Anterior cingulate cortex (tissue), 58 donors: ENCODE measurements at regions not wholly inside any gene's neighbourhood (a gene's known extent, or its start where the extent isn't known, plus 50 kb on each side); places are given as distances from the start of the nearest gene placed in this dataset.

Experiments used
- DNase-seq, 58 donors: peaks; one replicate each; lab custom pipeline; 2025; lab: John Stamatoyannopoulos, UW

DNA sequence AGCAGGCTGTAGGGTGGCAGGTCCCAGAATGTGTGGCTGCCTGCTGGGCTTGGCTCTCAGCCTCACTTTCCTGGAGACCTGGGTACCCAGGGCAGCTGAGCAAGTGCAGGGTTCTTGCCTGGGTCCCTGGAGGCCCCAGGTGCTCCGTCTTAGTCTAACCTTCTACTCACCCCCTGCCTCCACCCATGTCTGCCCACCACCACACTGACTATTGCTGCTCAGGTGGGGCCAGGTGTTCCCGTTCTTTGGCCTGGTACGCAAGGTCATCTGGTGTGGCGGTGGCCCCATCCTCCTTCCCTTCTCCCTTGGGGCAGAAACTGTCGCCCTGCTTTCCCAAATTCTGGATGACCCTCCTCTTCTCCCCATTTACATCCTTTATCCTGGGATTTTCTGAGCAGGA lies 319.9 kb downstream of the TMEM121 start:
- DNase-seq: no peak

DNA sequence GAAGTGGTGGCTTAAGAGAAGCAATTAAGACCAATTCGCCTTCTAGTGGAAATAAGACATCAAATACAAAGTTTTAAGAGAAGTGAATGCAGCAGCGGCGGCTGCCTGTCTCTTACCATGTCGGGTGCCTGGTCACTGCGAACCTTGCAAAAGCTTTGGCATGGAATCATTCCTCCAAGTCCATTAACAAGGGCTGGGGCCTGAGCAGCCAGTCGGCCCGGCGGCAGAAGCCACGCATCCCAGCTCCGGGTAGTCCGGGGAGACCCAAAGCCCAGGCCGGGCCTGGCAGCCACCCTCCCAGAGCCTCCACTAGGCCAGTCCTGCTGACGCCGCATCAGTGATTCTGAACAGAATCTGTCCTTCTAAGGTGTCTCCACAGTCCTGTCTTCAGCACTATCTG lies 321.0 kb downstream of the TMEM121 start:
- DNase-seq: no peak

DNA sequence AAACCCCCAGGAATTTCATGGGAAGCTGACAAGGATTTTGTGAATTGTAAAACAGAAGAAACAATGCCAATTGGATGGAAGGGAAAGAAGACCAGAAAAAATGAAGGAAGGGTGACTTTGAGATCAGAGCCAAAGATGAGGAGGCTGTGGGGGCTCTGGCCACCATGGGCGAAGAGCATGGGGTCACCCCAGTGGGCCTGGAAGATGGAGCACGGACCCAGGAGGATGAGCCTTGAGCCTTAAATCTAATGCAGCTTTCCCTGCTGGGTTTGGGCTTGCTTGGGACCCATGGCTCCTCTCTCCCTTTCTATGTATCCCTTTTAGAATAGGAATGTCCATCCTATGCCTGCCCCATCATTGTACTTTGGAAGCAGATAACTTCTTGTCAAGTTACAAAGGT lies 322.2 kb downstream of the TMEM121 start:
- no peak for DNase-seq

- DNase-seq: no peak
Observed at GRCh38 chr14:105849933-105850626, 323.7 kb downstream of the TMEM121 start.

GRCh38 chr14:105850853-105851581 lies 324.6 kb downstream of the TMEM121 start:
- DNase-seq: no peak

DNA sequence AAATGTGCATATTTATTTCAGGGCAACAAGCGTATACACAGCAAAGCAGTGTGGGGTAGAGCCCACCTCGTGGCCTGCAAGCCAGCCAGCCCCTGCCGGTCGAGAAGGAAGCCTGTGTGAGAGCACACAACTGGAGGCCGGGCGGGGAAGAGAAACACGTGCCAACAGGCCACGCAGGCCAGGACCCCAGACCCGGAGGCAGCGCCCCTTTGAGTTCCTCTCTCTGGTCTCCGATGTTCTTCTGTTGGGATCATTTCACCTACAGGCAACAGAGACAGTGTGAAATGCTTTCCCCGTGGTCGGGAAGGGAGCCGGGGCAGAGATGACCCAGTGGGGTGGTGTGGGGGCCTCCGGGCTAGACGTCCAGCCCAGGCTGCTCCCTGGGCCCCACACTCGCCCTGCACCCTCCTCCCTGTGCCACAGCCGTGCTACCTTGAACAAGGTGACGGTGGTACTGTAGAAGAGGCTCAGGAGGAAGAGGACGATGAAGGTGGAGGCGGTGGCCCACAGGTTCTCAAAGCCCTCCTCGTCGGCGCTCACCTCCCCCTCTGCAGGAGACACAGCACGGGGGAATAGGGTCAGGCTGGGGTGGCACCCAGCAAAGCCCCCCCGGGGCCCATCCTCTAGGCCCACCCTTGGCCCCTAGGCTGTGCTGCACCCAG lies 325.5 kb downstream of the TMEM121 start:
- DNase-seq: no peak

- DNase-seq: no peak
Observed at GRCh38 chr14:105852378-105853088, 326.1 kb downstream of the TMEM121 start.

GRCh38 chr14:105853089-105853906 lies 326.9 kb downstream of the TMEM121 start:
- no peak for DNase-seq

DNA sequence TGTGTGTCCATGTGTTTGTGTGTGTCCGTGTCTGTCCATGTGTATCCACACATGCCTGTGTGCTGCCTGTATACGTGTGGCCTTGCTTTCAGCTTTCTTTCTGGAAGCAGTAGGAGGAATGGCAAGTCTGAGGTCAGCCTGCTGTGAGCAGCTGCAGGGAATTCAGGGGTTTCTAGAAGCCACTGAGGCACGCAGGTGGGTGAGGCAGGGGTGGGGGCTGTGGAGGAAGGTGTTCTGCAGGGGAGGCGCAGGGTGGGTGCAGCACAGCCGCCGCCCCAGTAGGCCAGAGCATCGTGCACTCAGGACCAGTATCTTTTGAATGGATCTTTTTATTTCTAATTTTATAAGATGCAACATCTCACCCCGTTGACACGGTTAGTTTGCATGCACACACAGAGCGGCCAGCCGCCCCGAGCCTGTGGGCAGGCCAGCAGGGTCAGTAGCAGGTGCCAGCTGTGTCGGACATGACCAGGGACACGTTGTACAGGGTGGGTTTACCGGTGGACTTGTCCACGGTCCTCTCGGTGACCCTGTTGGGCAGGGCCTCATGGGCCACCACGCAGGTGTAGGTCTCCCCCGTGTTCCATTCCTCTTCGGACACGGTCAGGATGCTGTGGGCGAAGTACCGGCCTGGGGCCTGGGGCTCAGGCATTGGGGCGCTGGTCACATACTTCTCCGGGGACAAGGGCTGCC lies 327.7 kb downstream of the TMEM121 start:
- no peak for DNase-seq

GRCh38 chr14:105854600-105855245 lies 328.3 kb downstream of the TMEM121 start:
- no peak for DNase-seq

- no peak for DNase-seq
Observed at GRCh38 chr14:105855246-105855892, 329.0 kb downstream of the TMEM121 start.

GRCh38 chr14:105855893-105856675 lies 329.7 kb downstream of the TMEM121 start:
- no peak for DNase-seq

DNA sequence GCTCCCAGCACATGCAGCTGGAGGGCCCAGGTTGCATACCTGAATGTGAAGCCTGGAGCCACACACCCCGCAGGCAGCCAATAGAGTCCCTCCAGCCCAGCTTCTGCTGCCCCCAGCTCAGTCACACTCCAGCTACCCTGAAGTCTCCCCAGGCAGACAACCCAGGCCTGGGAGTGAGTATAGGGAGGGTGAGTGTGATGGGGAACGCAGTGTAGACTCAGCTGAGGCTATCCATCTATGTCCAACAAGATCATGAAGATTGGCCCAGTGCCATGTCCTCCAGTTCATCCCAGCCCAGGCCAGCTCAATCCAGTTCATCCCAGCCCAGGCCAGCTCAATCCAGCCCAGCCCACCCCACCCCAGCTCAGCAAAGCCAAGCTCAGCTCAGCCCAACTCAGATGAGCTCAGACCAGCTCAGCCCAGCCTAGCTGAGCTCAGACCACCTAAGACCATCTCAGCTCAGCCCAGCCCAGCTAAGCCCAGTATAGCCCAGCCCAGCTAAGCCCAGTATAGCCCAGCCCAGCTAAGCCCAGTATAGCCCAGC lies 330.4 kb downstream of the TMEM121 start:
- DNase-seq: no peak

DNA sequence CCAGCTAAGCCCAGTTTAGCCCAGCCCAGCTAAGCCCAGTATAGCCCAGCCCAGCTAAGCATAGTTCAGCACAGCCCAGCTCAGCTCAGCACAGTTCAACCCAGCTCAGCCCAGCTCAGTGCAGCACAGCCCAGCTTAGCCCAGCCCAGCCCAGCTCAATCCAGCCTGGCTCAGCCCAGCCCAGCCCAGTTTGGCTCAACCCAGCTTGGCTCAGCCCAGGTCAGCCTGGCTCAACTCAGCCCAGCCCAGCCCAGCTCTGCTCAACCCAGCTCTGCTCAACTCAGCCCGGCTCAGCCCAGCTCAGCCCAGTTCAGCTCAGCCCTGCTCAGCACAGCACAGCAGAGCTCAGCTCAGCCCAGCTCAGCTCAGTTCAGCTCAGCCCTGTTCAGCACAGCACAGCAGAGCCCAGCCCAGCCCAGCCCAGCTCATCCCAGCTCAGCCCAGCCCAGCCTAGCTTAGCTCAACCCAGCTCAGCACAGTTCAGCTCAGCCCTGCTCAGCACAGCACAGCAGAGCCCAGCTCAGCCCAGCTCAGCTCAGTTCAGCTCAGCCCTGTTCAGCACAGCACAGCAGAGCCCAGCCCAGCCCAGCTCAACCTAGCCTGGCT lies 330.9 kb downstream of the TMEM121 start:
- DNase-seq: no peak

GRCh38 chr14:105857826-105858675 lies 331.7 kb downstream of the TMEM121 start:
- DNase-seq: no peak

GRCh38 chr14:105858676-105859025 lies 332.3 kb downstream of the TMEM121 start:
- no peak for DNase-seq
